NOMO-1 (cell line): ENCODE measurements at regions not wholly inside any gene's neighbourhood (a gene's known extent, or its start where the extent isn't known, plus 50 kb on each side); places are given as distances from the start of the nearest gene placed in this dataset.

Source experiments
- DNase-seq, 2 experiments: peaks; one replicate each; lab custom pipeline; 2025; ENCODE audit not compliant: unreplicated experiment in 2 of 2; lab: John Stamatoyannopoulos, UW

DNA sequence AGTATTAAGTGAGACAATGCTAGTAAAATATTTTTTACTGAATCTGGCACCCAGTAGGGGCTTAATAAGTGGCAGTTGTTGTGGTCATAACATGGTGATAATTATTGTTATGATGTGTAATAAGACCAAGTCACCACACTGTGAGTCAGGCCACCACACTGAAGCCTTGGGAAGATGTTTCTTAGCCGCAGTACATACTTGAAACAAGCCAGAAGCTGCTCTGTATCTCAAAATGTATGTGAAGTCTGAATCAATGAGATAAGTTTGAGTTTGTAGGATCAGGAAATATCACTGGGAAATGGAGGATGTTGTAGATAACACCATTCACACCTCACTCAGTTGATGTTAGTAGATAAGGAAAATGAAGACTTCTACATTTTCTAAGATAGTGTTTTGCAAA is 51.3 kb upstream of the PTPN3 start:
- DNase-seq: no peak

GRCh38 chr9:109551651-109552050 is 53.5 kb upstream of the PTPN3 start:
- no peak for DNase-seq

- DNase-seq: no peak
These were observed 57.1 kb upstream of the PTPN3 start for GRCh38 chr9:109555215-109555614.

DNA sequence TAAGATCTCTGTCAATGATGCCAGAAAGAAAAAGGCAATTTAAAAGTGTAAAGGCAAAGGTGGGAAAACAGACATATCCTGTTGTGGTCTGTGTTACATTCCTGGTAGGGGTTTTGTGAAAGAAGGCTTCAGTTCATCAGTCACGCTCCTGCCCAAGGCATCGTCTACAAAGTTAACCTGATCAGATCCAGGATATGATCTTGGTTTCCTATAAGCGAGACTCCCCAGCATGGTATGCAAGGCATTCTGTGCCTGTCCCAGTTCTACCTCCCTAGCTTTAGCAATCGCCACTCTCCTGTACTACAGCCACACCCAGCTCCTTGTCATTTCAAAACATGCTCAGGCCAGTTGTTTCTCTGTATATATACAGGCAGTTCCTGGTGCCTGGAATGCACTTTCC is 58.0 kb upstream of the PTPN3 start:
- no peak for DNase-seq

GRCh38 chr9:109556786-109557185 is 58.7 kb upstream of the PTPN3 start:
- DNase-seq: no peak

- no peak for DNase-seq
These were observed 59.4 kb upstream of the PTPN3 start for GRCh38 chr9:109557481-109557880.

DNA sequence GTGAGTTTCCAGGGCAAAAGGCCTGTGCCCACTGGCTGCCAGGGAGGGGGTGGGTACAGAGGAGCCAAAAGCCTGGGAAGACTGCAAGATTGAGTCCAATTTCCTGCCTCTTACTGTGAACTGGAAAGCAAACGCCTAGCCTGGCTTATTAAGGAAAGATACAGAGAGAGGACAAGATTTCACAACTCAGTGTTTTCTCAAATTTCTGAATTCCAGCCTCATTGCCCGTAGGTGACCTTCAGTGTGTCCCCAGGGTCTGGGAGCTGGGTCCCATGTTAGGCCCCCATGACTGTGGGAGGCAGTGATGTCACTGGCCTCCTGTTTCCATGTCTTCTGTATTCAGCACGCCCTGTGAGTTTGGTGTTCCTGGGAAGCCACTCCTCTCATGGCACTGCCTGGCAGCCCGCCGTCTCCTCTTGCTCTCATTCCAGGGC is 60.6 kb upstream of the PTPN3 start:
- DNase-seq: no peak

DNA sequence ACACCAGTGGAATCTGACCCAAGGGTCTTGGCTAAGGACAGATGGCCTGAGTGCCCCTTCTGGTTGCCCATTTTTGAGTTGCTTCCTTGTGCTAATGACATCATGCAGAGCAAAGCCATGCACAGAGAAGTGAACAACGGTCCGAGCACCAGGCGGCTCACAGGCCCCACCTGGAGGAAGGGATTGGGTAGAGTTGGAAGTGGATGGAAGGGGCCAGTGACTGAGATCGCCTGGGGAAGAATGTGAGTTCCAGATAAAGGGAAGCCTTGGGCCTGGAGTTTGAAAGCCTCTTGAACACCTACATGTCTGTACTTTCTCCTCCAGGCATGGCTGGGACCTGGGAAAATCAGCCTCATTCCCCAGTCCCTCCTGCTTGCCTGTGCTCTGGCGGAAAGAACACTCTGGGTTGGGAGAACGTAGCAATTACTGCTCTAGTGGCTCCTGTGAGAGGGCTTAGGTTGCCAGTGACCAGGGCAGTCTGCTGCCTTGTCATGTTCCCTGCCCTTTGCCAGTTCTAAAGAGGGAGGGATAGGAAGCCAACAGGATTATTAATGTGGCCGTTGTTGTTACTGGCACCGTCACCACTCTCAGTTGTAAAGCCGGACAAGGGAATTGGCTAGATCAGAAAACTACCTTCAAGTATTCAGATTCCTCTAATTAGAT is 62.5 kb upstream of the PTPN3 start:
- no peak for DNase-seq

DNA sequence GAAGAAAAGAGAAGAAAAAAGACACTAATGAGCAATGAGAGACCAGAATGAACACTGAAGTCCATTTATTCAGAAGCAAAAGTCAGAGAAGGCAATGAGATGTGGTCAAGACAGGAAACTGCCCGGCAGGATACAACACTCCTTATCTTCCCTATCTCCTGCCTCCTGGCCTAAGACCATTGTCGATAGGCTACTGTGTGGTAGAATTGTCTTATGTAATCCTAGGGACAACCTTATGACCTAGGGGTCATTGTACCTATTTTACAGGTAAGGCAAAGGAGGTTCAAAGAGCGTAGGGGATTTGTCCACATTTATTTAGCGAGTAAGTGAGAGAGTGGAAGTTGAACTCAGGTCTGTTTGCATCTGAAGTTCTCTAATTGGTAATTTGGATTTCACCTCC is 63.0 kb upstream of the PTPN3 start:
- DNase-seq: no peak

- no peak for DNase-seq
These were observed 70.0 kb upstream of the PTPN3 start for GRCh38 chr9:109568089-109568488.

DNA sequence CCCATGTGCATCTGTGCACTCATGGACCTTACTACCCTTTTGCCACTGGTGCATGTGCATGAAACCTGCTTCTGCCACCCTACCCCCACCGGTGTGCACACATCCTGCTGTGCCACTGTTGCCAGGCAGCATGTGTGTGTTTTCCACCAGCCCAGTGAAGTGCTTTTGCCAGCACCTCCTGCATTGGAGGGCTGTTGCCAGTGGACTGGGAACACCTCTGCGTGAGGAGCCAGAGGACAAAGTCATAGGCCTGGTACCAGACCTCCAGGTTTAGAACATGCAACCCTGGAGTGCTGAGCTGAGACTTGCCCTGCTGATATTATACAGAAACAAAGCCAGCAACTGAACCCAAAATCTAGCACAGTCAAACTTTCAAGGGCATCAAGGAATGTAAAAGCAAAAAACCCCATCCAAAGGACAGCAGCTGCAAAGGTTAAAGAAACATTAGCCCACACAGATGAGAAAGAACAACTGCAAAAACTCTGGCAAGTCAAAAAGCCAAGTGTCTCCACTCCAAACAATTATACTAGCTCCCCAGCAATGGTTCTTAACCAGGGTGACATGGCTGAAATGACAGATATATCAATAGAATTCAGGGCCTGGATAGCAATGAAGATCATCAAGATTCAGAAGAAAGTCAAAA is 70.6 kb upstream of the PTPN3 start:
- no peak for DNase-seq

GRCh38 chr9:109574061-109574882 is 76.2 kb upstream of the PTPN3 start:
- DNase-seq: peak; percentile 24 to 47

GRCh38 chr9:109576762-109577161 is 78.7 kb upstream of the PTPN3 start:
- no peak for DNase-seq

GRCh38 chr9:109579191-109579948 is 81.3 kb upstream of the PTPN3 start:
- no peak for DNase-seq

- DNase-seq: no peak
These were observed 84.3 kb upstream of the PTPN3 start for GRCh38 chr9:109582386-109582785.

- DNase-seq: no peak
These were observed 86.1 kb upstream of the PTPN3 start for GRCh38 chr9:109584205-109584604.

GRCh38 chr9:109585796-109586195 is 87.7 kb upstream of the PTPN3 start:
- DNase-seq: no peak

GRCh38 chr9:109586993-109587392 is 88.9 kb upstream of the PTPN3 start:
- no peak for DNase-seq

- DNase-seq: no peak
These were observed 90.3 kb upstream of the PTPN3 start for GRCh38 chr9:109588415-109588814.

- DNase-seq: no peak
These were observed 92.9 kb upstream of the PTPN3 start for GRCh38 chr9:109590966-109591365.

DNA sequence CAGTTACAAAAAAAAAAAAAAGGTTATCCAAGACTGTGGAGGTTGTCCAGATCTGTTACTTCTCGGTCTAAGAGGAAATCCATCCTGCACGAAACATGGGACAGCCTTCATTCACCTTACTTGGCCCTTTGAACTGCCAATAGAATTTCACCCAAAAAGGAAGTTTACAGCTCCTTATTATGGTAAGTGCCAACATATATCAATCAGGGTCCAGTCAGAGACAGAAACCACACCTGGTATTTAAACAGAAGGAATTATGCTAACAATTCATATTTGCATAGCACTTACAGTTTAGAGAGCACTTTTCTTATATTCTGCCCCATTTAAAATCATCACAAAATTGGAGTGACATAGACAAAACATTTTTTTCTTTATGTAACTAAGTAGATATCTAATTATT is 93.6 kb upstream of the PTPN3 start:
- DNase-seq: no peak
